Natural killer cell (primary cell): ENCODE measurements at regions not wholly inside any gene's neighbourhood (a gene's known extent, or its start where the extent isn't known, plus 50 kb on each side); places are given as distances from the start of the nearest gene placed in this dataset.

Source experiments
- ATAC-seq, 3 donors: fragments of 150-1000 bp in 2 of 3; fragments of 200-7000 bp in 1 of 3; cut with Tn5 transposase; 1 replicate in 1 of 3; 2 replicates in 2 of 3; pipeline ENCODE4 v1.10.0; 2021; ENCODE audit warnings: mild to moderate bottlenecking in 2 of 3, moderate library complexity in 2 of 3
- DNase-seq, 2 donors: peaks; one replicate each; pipeline versions ENCODE4 v3.0.0 to v3.0.0-alpha.2; 2013 to 2021; ENCODE audit warnings: mixed read lengths in 1 of 2
- H3K27ac ChIP-seq: one replicate; pipeline ENCODE4 v1.5.1; 2013; ENCODE audit warnings: mild to moderate bottlenecking, low read length
- H3K27me3 ChIP-seq: one replicate; pipeline ENCODE4 v1.6.1; 2013; ENCODE audit warnings: low read length; ENCODE audit not compliant: control insufficient read depth, insufficient read depth
- H3K36me3 ChIP-seq: one replicate; pipeline ENCODE4 v1.6.1; 2013; ENCODE audit warnings: low read length; ENCODE audit not compliant: control insufficient read depth, insufficient read depth
- H3K4me1 ChIP-seq: one replicate; pipeline ENCODE4 v1.6.1; 2013; ENCODE audit warnings: low read length; ENCODE audit not compliant: control insufficient read depth, insufficient read depth
- H3K4me3 ChIP-seq: one replicate; pipeline ENCODE4 v1.5.1; 2013; ENCODE audit warnings: low read length
- H3K9me3 ChIP-seq: one replicate; pipeline ENCODE4 v1.6.1; 2013; ENCODE audit warnings: low read length; ENCODE audit not compliant: control insufficient read depth, insufficient read depth
- H3K27ac Mint-ChIP-seq, 2 donors: one replicate each; pipeline ENCODE4 v1.8.0; 2022; ENCODE audit warnings: mild to moderate bottlenecking in 2 of 2, mixed read lengths in 2 of 2, moderate library complexity in 1 of 2
- H3K27me3 Mint-ChIP-seq, 2 donors: one replicate each; pipeline ENCODE4 v1.8.0; 2022; ENCODE audit warnings: low read depth in 2 of 2, mixed read lengths in 2 of 2
- H3K36me3 Mint-ChIP-seq: one replicate; pipeline ENCODE4 v1.8.0; 2022; ENCODE audit warnings: mixed read lengths
- H3K4me1 Mint-ChIP-seq, 2 donors: one replicate each; pipeline ENCODE4 v1.8.0; 2022; ENCODE audit warnings: mixed read lengths in 2 of 2
- H3K4me3 Mint-ChIP-seq: one replicate; pipeline ENCODE4 v1.8.0; 2022; ENCODE audit warnings: mild to moderate bottlenecking, moderate library complexity, mixed read lengths
- H3K9me3 Mint-ChIP-seq, 2 donors: one replicate each; pipeline ENCODE4 v1.8.0; 2022; ENCODE audit warnings: mixed read lengths in 2 of 2
- CTCF ChIP-seq: fragments of 200-600 bp; IDR thresholded peaks from one replicate; pipeline ENCODE4 v1.8.0; 2022; ENCODE audit warnings: antibody characterized with exemption
- WGBS: methylation state at CpG from one replicate; pipeline ENCODE4 v1.1.7; 2013; ENCODE audit warnings: missing lambda C conversion rate; ENCODE audit not compliant: insufficient coverage; 5-methylcytosine and 5-hydroxymethylcytosine counted together
- intact Hi-C: fragments of 100-400 bp; cut with micrococcal nuclease; formaldehyde crosslinking; loops from one replicate; pipeline ENCODE4 v1.14.2; 2022

GRCh38 chr2:4780679-4781078 is 911.5 kb upstream of the SOX11 start:
- Histone ChIP-seq H3K27ac (no peak overlapping the region), H3K27me3 (no peaks in the 10 kb centered on the region), H3K4me3 (no peak overlapping the region), H3K36me3 (no peaks in the 10 kb centered on the region), H3K9me3 (peaks cover 10% of the 10 kb centered on the region), H3K4me1 (no peaks in the 10 kb centered on the region)
- Mint-ChIP-seq H3K4me1 (no peaks in the 10 kb centered on the region), H3K4me3 (no peak overlapping the region), H3K9me3 (peaks cover 8 to 14% of the 10 kb centered on the region in 2 donors), H3K36me3 (peaks cover 35% of the 10 kb centered on the region), H3K27ac (no peak overlapping the region), H3K27me3 (no peaks in the 10 kb centered on the region)
- 91% methylated on average over 3 of the region's 3 CpGs for WGBS
- no peak for ATAC-seq
- TF ChIP-seq CTCF, result no peak
- DNase-seq, result no peak
- intact Hi-C loops, result no loop called here

GRCh38 chr2:4782647-4783046 is 909.5 kb upstream of the SOX11 start:
- H3K9me3 Mint-ChIP-seq, result peaks cover 18 to 19% of the 10 kb centered on the region in 2 donors
- no peaks in the 10 kb centered on the region for H3K4me1 ChIP-seq
- H3K4me3 Mint-ChIP-seq, result no peak overlapping the region
- no peaks in the 10 kb centered on the region for H3K27me3 Mint-ChIP-seq
- H3K27ac Mint-ChIP-seq, result no peak overlapping the region
- no peak overlapping the region for H3K27ac ChIP-seq
- H3K4me1 Mint-ChIP-seq, result no peaks in the 10 kb centered on the region
- H3K36me3 Mint-ChIP-seq, result peaks cover 33% of the 10 kb centered on the region
- intact Hi-C loops, result no loop called here
- ATAC-seq, result no peak
- no peaks in the 10 kb centered on the region for H3K27me3 ChIP-seq
- peaks cover 13% of the 10 kb centered on the region for H3K9me3 ChIP-seq
- no peak for TF ChIP-seq CTCF
- no peak for DNase-seq
- H3K36me3 ChIP-seq, result no peaks in the 10 kb centered on the region
- WGBS, result no CpG with 5 or more reads among the region's 1 CpG
- H3K4me3 ChIP-seq, result no peak overlapping the region

DNA sequence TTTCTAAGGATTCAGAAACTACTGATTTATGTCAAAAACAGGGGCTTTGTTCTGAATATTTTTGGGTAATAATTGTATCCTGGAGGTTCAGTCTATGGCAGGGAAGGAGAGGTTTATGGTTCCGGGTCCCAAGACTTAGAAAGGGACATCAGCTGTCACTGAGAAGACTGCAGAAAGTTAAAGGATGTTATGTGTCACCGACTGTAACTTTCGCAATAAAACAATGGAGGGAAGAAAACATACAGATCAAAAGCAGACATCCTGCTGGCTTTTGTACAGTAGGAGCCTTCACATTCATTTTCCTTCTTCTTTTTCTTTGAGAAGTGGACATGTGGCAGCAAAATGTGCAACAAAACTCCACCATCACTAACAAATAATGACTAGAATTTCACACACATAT is 900.7 kb upstream of the SOX11 start:
- intact Hi-C loops, result no loop called here
- TF ChIP-seq CTCF, result no peak
- WGBS, result 53% methylated on average over 3 of the region's 3 CpGs
- H3K27ac ChIP-seq, result no peak overlapping the region
- ATAC-seq, result no peak
- H3K4me3 ChIP-seq, result no peak overlapping the region
- Mint-ChIP-seq H3K27ac (no peak overlapping the region), H3K4me3 (no peak overlapping the region), H3K4me1 (no peaks in the 10 kb centered on the region), H3K9me3 (peaks cover 13 to 31% of the 10 kb centered on the region in 2 donors), H3K36me3 (peaks cover 8% of the 10 kb centered on the region), H3K27me3 (no peaks in the 10 kb centered on the region)
- H3K36me3 ChIP-seq, result no peaks in the 10 kb centered on the region
- peaks cover 7% of the 10 kb centered on the region for H3K9me3 ChIP-seq
- no peaks in the 10 kb centered on the region for H3K27me3 ChIP-seq
- no peak for DNase-seq
- no peaks in the 10 kb centered on the region for H3K4me1 ChIP-seq

DNA sequence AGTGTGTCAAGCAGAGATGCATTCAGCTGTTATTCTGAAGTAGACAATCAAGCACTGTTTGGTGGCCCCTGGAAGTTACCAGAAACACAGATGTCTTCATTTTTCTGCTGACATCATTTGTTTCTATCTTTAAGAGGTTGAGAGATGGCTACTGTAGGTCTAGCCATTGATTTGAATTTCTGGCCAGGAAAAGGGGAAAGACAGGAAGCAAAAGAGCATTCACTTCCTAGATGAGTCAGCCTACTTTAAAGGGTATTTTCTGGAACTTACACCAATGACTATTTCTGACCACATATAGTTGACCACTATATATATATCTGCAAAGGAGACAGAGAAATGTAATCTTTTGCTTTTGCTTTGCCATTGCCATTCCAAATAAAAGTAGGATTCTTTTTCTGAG is 900.1 kb upstream of the SOX11 start:
- Mint-ChIP-seq H3K27ac (no peak overlapping the region), H3K9me3 (peaks cover 13 to 26% of the 10 kb centered on the region in 2 donors), H3K4me1 (no peaks in the 10 kb centered on the region), H3K36me3 (peaks cover 8% of the 10 kb centered on the region), H3K4me3 (no peak overlapping the region), H3K27me3 (no peaks in the 10 kb centered on the region)
- Histone ChIP-seq H3K9me3 (peaks cover 7% of the 10 kb centered on the region), H3K4me3 (no peak overlapping the region), H3K4me1 (no peaks in the 10 kb centered on the region), H3K27me3 (no peaks in the 10 kb centered on the region), H3K27ac (no peak overlapping the region), H3K36me3 (no peaks in the 10 kb centered on the region)
- no peak for ATAC-seq
- DNase-seq, result no peak
- no peak for TF ChIP-seq CTCF
- intact Hi-C loops, result no loop called here
